MG63 (cell line): ENCODE measurements at regions not wholly inside any gene's neighbourhood (a gene's known extent, or its start where the extent isn't known, plus 50 kb on each side); places are given as distances from the start of the nearest gene placed in this dataset.

Experiments
- DNase-seq: peaks from one replicate; pipeline ENCODE4 v3.0.0-alpha.2; 2020
- H3K27me3 ChIP-seq: fragments of 250-450 bp; sonication (Bioruptor Pico); 2 replicates; pipeline ENCODE4 v1.5.1; 2020; ENCODE audit warnings: mild to moderate bottlenecking, moderate library complexity
- H3K36me3 ChIP-seq: fragments of 250-450 bp; sonication (Bioruptor Pico); 2 replicates; pipeline ENCODE4 v1.5.1; 2020; ENCODE audit warnings: mild to moderate bottlenecking, moderate library complexity
- H3K4me3 ChIP-seq: fragments of 250-450 bp; sonication (Bioruptor Pico); 2 replicates; pipeline ENCODE4 v1.5.1; 2020; ENCODE audit warnings: mild to moderate bottlenecking, moderate library complexity
- H3K9me3 ChIP-seq: fragments of 250-450 bp; sonication (Bioruptor Pico); 2 replicates; pipeline ENCODE4 v1.5.1; 2020; ENCODE audit warnings: mild to moderate bottlenecking, moderate library complexity

GRCh38 chr2:187124529-187124928 lies 275.6 kb upstream of the ZSWIM2 start:
- Histone ChIP-seq H3K27me3 (no peaks in the 10 kb centered on the region), H3K9me3 (no peaks in the 10 kb centered on the region), H3K4me3 (no peak overlapping the region), H3K36me3 (no peaks in the 10 kb centered on the region)
- DNase-seq: no peak

- no peaks in the 10 kb centered on the region for H3K9me3 ChIP-seq
These were observed 269.5 kb upstream of the ZSWIM2 start for GRCh38 chr2:187118331-187119099.

GRCh38 chr2:187117483-187117882 lies 268.5 kb upstream of the ZSWIM2 start:
- H3K9me3 ChIP-seq: no peaks in the 10 kb centered on the region
- DNase-seq: no peak

More at GRCh38 chr2:187118331-187119099, 269.5 kb upstream of the ZSWIM2 start:
- no peak for DNase-seq
- Histone ChIP-seq H3K27me3 (no peaks in the 10 kb centered on the region), H3K4me3 (no peak overlapping the region), H3K36me3 (no peaks in the 10 kb centered on the region)

DNA sequence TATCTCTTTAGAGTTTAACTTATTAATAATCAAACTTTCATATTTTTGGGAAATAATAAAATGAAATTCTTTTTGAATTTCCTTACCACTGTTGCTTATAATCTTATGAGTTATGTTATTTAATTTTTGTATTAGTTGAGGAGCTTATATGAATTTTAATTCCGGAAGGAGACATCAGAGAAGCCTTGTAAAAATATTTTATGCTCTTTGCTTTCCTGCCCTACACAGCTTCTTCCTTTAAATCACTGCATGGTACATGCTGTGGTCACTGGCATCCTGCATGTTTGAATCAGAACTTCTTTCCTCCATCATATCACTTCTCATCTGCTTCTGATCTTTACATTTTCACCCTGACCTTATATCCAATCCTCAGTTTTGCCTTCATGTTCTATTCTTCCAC lies 266.7 kb upstream of the ZSWIM2 start:
- no peaks in the 10 kb centered on the region for H3K27me3 ChIP-seq

More at GRCh38 chr2:187117483-187117882, 268.5 kb upstream of the ZSWIM2 start:
- Histone ChIP-seq H3K27me3 (no peaks in the 10 kb centered on the region), H3K4me3 (no peak overlapping the region), H3K36me3 (no peaks in the 10 kb centered on the region)

DNA sequence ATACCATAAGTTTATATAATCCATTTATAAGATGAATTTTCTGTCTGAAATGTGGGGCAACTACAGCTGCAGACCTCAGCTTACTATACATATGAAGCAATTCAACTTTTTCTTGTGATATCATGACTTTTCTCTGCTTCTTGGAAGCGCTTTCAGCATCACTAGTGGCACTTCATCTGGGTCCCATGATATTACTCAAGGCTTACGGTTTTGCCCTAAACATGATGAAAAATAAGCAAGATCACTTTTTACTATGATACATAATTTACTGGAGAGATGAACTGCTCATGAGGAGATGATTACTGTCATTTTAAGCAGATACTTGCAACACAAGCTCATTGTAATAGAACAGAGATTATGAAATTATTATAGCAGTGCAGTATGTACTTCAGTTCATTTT lies 258.0 kb upstream of the ZSWIM2 start:
- H3K9me3 ChIP-seq: no peaks in the 10 kb centered on the region
- no peak overlapping the region for H3K4me3 ChIP-seq
- H3K36me3 ChIP-seq: no peaks in the 10 kb centered on the region
- DNase-seq: no peak
- H3K27me3 ChIP-seq: no peaks in the 10 kb centered on the region

More for the DNA sequence above, 266.7 kb upstream of the ZSWIM2 start:
- no peak for DNase-seq
- H3K36me3 ChIP-seq: no peaks in the 10 kb centered on the region
- H3K9me3 ChIP-seq: no peaks in the 10 kb centered on the region
- H3K4me3 ChIP-seq: no peak overlapping the region

- no peaks in the 10 kb centered on the region for H3K36me3 ChIP-seq
- H3K9me3 ChIP-seq: no peaks in the 10 kb centered on the region
- no peaks in the 10 kb centered on the region for H3K27me3 ChIP-seq
- no peak overlapping the region for H3K4me3 ChIP-seq
- no peak for DNase-seq
These were observed 256.2 kb upstream of the ZSWIM2 start for GRCh38 chr2:187105218-187105617.

GRCh38 chr2:187102381-187102780 lies 253.4 kb upstream of the ZSWIM2 start:
- Histone ChIP-seq H3K36me3 (no peaks in the 10 kb centered on the region), H3K27me3 (no peaks in the 10 kb centered on the region), H3K9me3 (no peaks in the 10 kb centered on the region), H3K4me3 (no peak overlapping the region)
- no peak for DNase-seq

GRCh38 chr2:187098154-187098553 lies 249.2 kb upstream of the ZSWIM2 start:
- Histone ChIP-seq H3K36me3 (no peaks in the 10 kb centered on the region), H3K9me3 (no peaks in the 10 kb centered on the region), H3K4me3 (no peak overlapping the region), H3K27me3 (no peaks in the 10 kb centered on the region)
- no peak for DNase-seq

GRCh38 chr2:187093771-187094412 lies 244.9 kb upstream of the ZSWIM2 start:
- H3K4me3 ChIP-seq: no peak overlapping the region
- H3K36me3 ChIP-seq: no peaks in the 10 kb centered on the region
- no peaks in the 10 kb centered on the region for H3K9me3 ChIP-seq
- DNase-seq: no peak
- no peaks in the 10 kb centered on the region for H3K27me3 ChIP-seq

GRCh38 chr2:187091664-187092063 lies 242.7 kb upstream of the ZSWIM2 start:
- Histone ChIP-seq H3K9me3 (no peaks in the 10 kb centered on the region), H3K27me3 (no peaks in the 10 kb centered on the region), H3K36me3 (no peaks in the 10 kb centered on the region), H3K4me3 (no peak overlapping the region)
- DNase-seq: no peak

DNA sequence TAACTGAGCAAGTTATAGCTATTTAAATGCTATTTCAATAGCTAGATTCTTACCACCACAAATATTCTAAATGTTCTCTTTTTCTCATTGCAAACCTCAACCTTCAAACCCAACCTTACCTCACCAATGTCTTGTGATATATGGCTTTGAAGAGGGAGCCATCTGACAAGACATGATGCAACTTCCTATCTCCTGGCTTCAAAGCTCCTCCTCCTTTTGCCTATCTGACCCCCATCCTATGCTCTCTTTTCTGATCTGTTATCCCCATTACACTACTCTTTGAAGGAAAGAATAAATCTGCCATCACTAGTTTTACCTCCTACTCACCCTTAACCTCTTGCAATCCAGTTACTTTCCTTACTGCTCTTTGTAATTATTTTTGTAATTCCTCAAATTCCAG lies 235.6 kb upstream of the ZSWIM2 start:
- no peak overlapping the region for H3K4me3 ChIP-seq
- H3K27me3 ChIP-seq: no peaks in the 10 kb centered on the region
- H3K9me3 ChIP-seq: no peaks in the 10 kb centered on the region
- DNase-seq: no peak
- H3K36me3 ChIP-seq: no peaks in the 10 kb centered on the region

- DNase-seq: no peak
- no peaks in the 10 kb centered on the region for H3K27me3 ChIP-seq
- no peaks in the 10 kb centered on the region for H3K9me3 ChIP-seq
- H3K4me3 ChIP-seq: no peak overlapping the region
- no peaks in the 10 kb centered on the region for H3K36me3 ChIP-seq
These were observed 232.5 kb upstream of the ZSWIM2 start for GRCh38 chr2:187081461-187081860.

DNA sequence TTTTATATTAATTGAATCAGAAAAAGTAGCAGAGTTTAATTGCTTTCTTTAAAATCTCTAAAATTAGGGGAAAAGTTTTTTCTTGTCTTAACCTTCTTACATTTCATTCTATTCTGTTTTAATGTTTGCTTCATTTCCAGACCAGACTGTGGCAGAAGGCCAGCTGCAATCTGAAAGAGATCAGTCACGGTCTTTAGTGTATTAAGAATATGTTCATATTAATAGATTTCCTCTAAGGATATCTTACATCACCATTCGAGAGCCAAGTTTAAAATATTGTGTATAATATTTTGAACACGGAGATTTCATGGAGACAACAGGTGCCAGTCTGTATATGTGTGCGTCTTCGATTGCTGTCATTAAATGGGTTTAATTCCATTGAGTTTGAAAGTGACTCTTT lies 230.9 kb upstream of the ZSWIM2 start:
- no peak for DNase-seq

GRCh38 chr2:187078297-187078696 lies 229.3 kb upstream of the ZSWIM2 start:
- DNase-seq: no peak
- Histone ChIP-seq H3K27me3 (no peaks in the 10 kb centered on the region), H3K36me3 (no peaks in the 10 kb centered on the region), H3K9me3 (no peaks in the 10 kb centered on the region), H3K4me3 (no peak overlapping the region)

More for the DNA sequence above, 230.9 kb upstream of the ZSWIM2 start:
- H3K9me3 ChIP-seq: no peaks in the 10 kb centered on the region
- no peaks in the 10 kb centered on the region for H3K36me3 ChIP-seq
- no peak overlapping the region for H3K4me3 ChIP-seq
- no peaks in the 10 kb centered on the region for H3K27me3 ChIP-seq

- H3K9me3 ChIP-seq: no peaks in the 10 kb centered on the region
- H3K36me3 ChIP-seq: no peaks in the 10 kb centered on the region
- no peak for DNase-seq
- H3K4me3 ChIP-seq: no peak overlapping the region
- H3K27me3 ChIP-seq: no peaks in the 10 kb centered on the region
These were observed 226.7 kb upstream of the ZSWIM2 start for GRCh38 chr2:187075671-187076070.

- no peaks in the 10 kb centered on the region for H3K27me3 ChIP-seq
- no peak overlapping the region for H3K4me3 ChIP-seq
- H3K36me3 ChIP-seq: no peaks in the 10 kb centered on the region
- DNase-seq: no peak
- H3K9me3 ChIP-seq: no peaks in the 10 kb centered on the region
These were observed 226.2 kb upstream of the ZSWIM2 start for GRCh38 chr2:187075199-187075635.

DNA sequence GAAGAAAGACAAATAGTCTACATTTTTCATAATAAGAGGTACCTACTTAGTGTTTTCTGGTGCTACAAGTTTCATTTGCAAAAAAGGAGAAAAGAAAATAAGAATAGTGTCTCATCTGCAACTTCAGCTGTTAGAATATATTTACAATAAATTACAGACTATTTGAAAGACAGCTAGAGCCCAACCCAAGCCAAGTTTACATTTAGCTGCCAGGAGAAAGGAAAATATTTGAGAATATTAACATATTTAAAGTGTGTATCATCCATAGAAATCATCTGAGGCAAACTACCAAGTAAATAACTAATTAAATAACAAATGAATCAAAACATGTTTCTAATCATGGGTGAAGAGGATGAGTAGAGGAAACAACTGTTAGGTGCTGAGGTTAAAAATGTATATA lies 209.2 kb upstream of the ZSWIM2 start:
- Histone ChIP-seq H3K9me3 (no peaks in the 10 kb centered on the region), H3K4me3 (no peak overlapping the region), H3K36me3 (no peaks in the 10 kb centered on the region), H3K27me3 (no peaks in the 10 kb centered on the region)
- no peak for DNase-seq

DNA sequence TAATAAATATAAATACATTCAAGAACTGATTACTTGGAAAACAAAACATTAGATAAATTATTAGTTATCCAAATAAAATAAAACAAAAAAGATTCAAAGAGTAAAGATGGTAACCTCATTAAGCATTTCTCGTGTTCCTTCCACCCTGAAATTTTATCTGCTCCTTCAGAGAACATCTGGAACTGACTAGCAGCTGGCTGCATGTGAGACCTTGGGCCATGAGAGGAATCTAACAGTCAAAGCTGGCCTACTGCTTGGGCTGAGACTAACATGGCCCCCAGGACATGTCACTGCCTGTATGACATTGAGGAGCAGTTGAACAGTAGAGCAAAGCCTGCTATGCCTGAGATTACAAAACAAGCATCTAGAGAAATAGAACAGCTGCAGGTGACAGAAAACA lies 208.5 kb upstream of the ZSWIM2 start:
- DNase-seq: no peak
- no peaks in the 10 kb centered on the region for H3K27me3 ChIP-seq
- no peaks in the 10 kb centered on the region for H3K36me3 ChIP-seq
- no peak overlapping the region for H3K4me3 ChIP-seq
- no peaks in the 10 kb centered on the region for H3K9me3 ChIP-seq
